RWPE1 (cell line): ENCODE measurements at regions not wholly inside any gene's neighbourhood (a gene's known extent, or its start where the extent isn't known, plus 50 kb on each side); places are given as distances from the start of the nearest gene placed in this dataset.

Source experiments
- CTCF ChIA-PET: fragments of 350-600 bp; sonication (Branson Sonifier 250); formaldehyde crosslinking; extraction: SDS; loops from one replicate; lab custom pipeline; 2021; lab: Yijun Ruan, JAX
- POLR2A ChIA-PET: fragments of 400-600 bp; formaldehyde crosslinking; extraction: SDS; loops from one replicate; lab custom pipeline; 2020; ENCODE audit warnings: antibody characterized with exemption; ENCODE audit not compliant: low non-redundant PET; lab: Yijun Ruan, JAX
- DNase-seq: peaks from one replicate; pipeline ENCODE4 v3.0.0; 2012; ENCODE audit warnings: low spot score
- H3K27ac ChIP-seq: fragments of 450-650 bp; 2 replicates; pipeline ENCODE4 v1.5.1; 2017
- CTCF ChIP-seq: fragments of 450-650 bp; conservative IDR thresholded peaks from 2 replicates; pipeline ENCODE4 v1.5.1; 2017; ENCODE audit warnings: low read depth, mild to moderate bottlenecking

- TF ChIP-seq CTCF = no peak
- CTCF ChIA-PET = no interaction called here
- no peak overlapping the region for H3K27ac ChIP-seq
- DNase-seq = no peak
- POLR2A ChIA-PET = no interaction called here
Measured at GRCh38 chr20:24786111-24786495, 163.0 kb upstream of the CST7 start.

- ChIA-PET POLR2A (no interaction called here), CTCF (no interaction called here)
- no peak for TF ChIP-seq CTCF
- no peak for DNase-seq
- no peak overlapping the region for H3K27ac ChIP-seq
Measured at GRCh38 chr20:24786646-24787045, 162.4 kb upstream of the CST7 start.

GRCh38 chr20:24787071-24787470, 162.0 kb upstream of the CST7 start:
- no peak overlapping the region for H3K27ac ChIP-seq
- CTCF ChIA-PET = no interaction called here
- POLR2A ChIA-PET = no interaction called here
- TF ChIP-seq CTCF = no peak
- no peak for DNase-seq

GRCh38 chr20:24787621-24788020, 161.4 kb upstream of the CST7 start:
- H3K27ac ChIP-seq = no peak overlapping the region
- DNase-seq = no peak
- CTCF ChIA-PET = no interaction called here
- TF ChIP-seq CTCF = no peak
- POLR2A ChIA-PET = no interaction called here

GRCh38 chr20:24789877-24790276, 159.2 kb upstream of the CST7 start:
- H3K27ac ChIP-seq = no peak overlapping the region
- CTCF ChIA-PET = interaction anchor here (0.5 to 2.9 kb wide), 2 partner anchors 8 to 22 kb away, joined by 3 to 8 read pairs; no protein-coding TSS in a partner anchor
- no peak for TF ChIP-seq CTCF
- POLR2A ChIA-PET = no interaction called here
- no peak for DNase-seq

GRCh38 chr20:24790746-24791283, 158.3 kb upstream of the CST7 start:
- H3K27ac ChIP-seq = no peak overlapping the region
- POLR2A ChIA-PET = no interaction called here
- DNase-seq = no peak
- no peak for TF ChIP-seq CTCF
- CTCF ChIA-PET = interaction anchor here (2.9 kb wide), 1 partner anchor 9 kb away, joined by 8 read pairs; no protein-coding TSS in a partner anchor
